Right cardiac atrium (tissue), 5 donors: ENCODE measurements at regions not wholly inside any gene's neighbourhood (a gene's known extent, or its start where the extent isn't known, plus 50 kb on each side); places are given as distances from the start of the nearest gene placed in this dataset.
"Not testable (repeated sequence)": the region's sequence is repeated elsewhere in the genome, so short reads cannot be mapped to it uniquely, and the experiment has no call there.

ENCODE experiments used
- ATAC-seq, 2 donors: fragments of 200-7000 bp; cut with Tn5 transposase; one replicate each; pipeline versions ENCODE4 v1.8.0 to v1.9.1; 2020; ENCODE audit warnings: moderate library complexity in 2 of 2, mild to moderate bottlenecking in 1 of 2
- DNase-seq, 3 donors: peaks; one replicate each; pipeline ENCODE4 v3.0.0-alpha.2; 2020
- H3K27ac ChIP-seq: one replicate; pipeline ENCODE4 v1.5.1; 2013; ENCODE audit warnings: mild to moderate bottlenecking, low read length, control low read depth, moderate library complexity
- H3K27me3 ChIP-seq: one replicate; pipeline ENCODE4 v1.6.1; 2013; ENCODE audit not compliant: control insufficient read depth, insufficient read depth
- H3K4me1 ChIP-seq: one replicate; pipeline ENCODE4 v1.6.1; 2013; ENCODE audit warnings: low read length; ENCODE audit not compliant: control insufficient read depth, insufficient read depth
- H3K4me3 ChIP-seq: one replicate; pipeline ENCODE4 v1.5.1; 2013; ENCODE audit warnings: low read length, control low read depth
- H3K9me3 ChIP-seq: one replicate; pipeline ENCODE4 v1.6.1; 2013; ENCODE audit warnings: low read length; ENCODE audit not compliant: control insufficient read depth
- WGBS: extraction: QIAGEN DNeasy Blood & Tissue Kit; methylation state at CpG from one replicate; pipeline ENCODE4 v1.1.7; 2013; 5-methylcytosine and 5-hydroxymethylcytosine counted together
- intact Hi-C, 4 donors: fragments of 100-400 bp; cut with DNase I; formaldehyde crosslinking; loops; one replicate each; pipeline versions ENCODE4 v1.11.0 to v1.14.0; 2022 to 2023
- donor health status: healthy with polysubstance abuse.
- donor health status: DM: no; HTN: yes; CAD: no.
- donor health status: DM: no; HTN: no; CAD: no.
- donor health status: DM: no; HTN: yes; CAD: no; lungs with severe emphysema.
- donor health status: DM: yes; HTN: yes; CAD: no.

DNA sequence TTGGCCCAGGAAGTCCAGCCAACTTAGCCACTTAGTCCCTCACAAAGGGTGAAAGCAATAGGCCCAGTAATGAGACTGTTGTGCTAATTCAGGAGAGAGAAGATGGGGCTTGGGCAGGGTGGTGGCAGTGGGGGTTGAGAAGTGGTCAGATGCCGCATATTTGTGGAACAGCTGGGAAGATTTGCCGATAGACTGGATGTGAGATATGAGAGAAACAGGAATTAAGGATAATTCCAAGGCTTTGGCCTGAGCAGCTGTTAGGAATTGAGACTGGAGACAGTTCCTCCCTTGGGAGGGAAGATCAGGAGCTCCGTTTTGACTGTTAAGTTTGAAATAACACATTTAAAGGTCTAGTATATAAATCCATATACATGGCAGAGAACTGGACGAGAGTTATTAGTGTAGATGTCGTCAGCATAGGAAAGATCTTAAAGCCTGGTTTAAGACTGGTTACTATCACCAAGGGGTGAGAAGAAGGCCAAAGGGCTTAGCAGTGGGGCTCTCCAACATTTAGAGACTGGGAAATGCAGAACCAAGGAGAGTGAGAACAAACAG, 323.7 kb upstream of the FAM78B start:
- peak in 1 of 2 donors; percentile 36 for ATAC-seq
- no peaks in the 10 kb centered on the region for H3K9me3 ChIP-seq
- intact Hi-C loops: no loop called here
- no peak overlapping the region for H3K27ac ChIP-seq
- no peak overlapping the region for H3K4me3 ChIP-seq
- no peaks in the 10 kb centered on the region for H3K27me3 ChIP-seq
- DNase-seq: no peak
- WGBS: 60% methylated on average over 5 of the region's 5 CpGs
- H3K4me1 ChIP-seq: no peaks in the 10 kb centered on the region

GRCh38 chr1:166493765-166494164, 327.0 kb upstream of the FAM78B start:
- H3K4me1 ChIP-seq, H3K4me3 ChIP-seq, DNase-seq, H3K9me3 ChIP-seq, ATAC-seq, intact Hi-C loops, H3K27ac ChIP-seq, H3K27me3 ChIP-seq: not testable (repeated sequence)
- WGBS: 91% methylated on average over 2 of the region's 2 CpGs

- intact Hi-C loops: no loop called here
- no peak overlapping the region for H3K27ac ChIP-seq
- no peak for DNase-seq
- no peak for ATAC-seq
- H3K4me1 ChIP-seq: no peaks in the 10 kb centered on the region
- H3K9me3 ChIP-seq: no peaks in the 10 kb centered on the region
- no peaks in the 10 kb centered on the region for H3K27me3 ChIP-seq
- no peak overlapping the region for H3K4me3 ChIP-seq
Measured at GRCh38 chr1:166507347-166507746, 331.9 kb upstream of the POGK start.

GRCh38 chr1:166511761-166512160, 327.5 kb upstream of the POGK start:
- DNase-seq: no peak
- 70% methylated on average over 2 of the region's 2 CpGs for WGBS
- intact Hi-C loops: no loop called here
- no peaks in the 10 kb centered on the region for H3K9me3 ChIP-seq
- H3K27me3 ChIP-seq: no peaks in the 10 kb centered on the region
- H3K4me3 ChIP-seq: no peak overlapping the region
- ATAC-seq: no peak
- H3K4me1 ChIP-seq: no peaks in the 10 kb centered on the region
- no peak overlapping the region for H3K27ac ChIP-seq

- Histone ChIP-seq H3K4me1 (no peaks in the 10 kb centered on the region), H3K27me3 (no peaks in the 10 kb centered on the region), H3K27ac (no peak overlapping the region), H3K9me3 (no peaks in the 10 kb centered on the region), H3K4me3 (no peak overlapping the region)
- DNase-seq (no peak), ATAC-seq (no peak)
- WGBS: 99% methylated on average over 1 of the region's 1 CpG
- intact Hi-C loops: no loop called here
Measured at GRCh38 chr1:166514067-166514466, 325.2 kb upstream of the POGK start.

- Histone ChIP-seq H3K27ac (no peak overlapping the region), H3K27me3 (no peaks in the 10 kb centered on the region), H3K4me3 (no peak overlapping the region), H3K9me3 (no peaks in the 10 kb centered on the region), H3K4me1 (no peaks in the 10 kb centered on the region)
- DNase-seq (no peak), ATAC-seq (no peak)
- WGBS: 46% methylated on average over 2 of the region's 2 CpGs
- intact Hi-C loops: loop anchor here in 1 of 4 donors (10.0 kb wide), 1 partner anchor 287 kb away; no protein-coding TSS in a partner anchor
Measured at GRCh38 chr1:166527752-166528151, 311.5 kb upstream of the POGK start.

DNA sequence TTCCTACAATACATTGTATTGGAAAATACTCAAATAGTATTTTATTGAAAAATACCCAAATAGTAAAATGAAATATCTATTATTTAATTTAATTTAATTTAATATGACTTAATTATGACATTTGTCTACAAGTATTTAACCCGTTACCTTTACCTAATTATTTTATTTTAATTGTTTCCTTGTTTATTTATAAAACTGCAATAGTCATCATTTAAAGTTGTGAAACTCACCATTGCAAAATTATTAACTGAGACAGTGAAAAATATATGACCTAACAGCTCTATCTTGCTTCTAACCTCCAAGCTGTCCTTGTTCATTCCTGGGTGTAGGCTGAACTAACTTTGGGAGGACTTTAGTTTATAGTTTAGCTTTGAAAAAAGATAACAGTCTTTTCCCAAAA, 300.6 kb upstream of the POGK start:
- ATAC-seq: no peak
- intact Hi-C loops: no loop called here
- WGBS: 59% methylated on average over 1 of the region's 1 CpG

DNA sequence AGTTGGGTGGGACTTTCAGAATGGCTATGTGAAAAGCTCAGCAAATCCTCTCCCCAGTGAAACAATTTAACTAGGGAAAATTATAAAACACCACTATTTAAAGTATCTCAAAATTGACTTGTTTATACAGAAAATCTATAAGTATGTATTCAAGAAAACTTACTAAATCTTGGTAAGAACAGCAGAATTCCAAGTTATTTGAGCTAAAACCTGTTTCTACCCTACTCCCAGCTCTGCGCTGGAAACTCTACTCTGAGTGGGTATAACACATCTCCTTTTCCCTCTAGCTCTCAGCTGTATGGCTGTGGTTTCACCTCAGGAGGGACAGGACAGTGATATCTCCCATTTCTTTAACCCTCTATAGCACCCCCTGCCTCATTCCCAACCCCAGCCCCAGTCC, 295.2 kb upstream of the POGK start:
- H3K27me3 ChIP-seq: no peaks in the 10 kb centered on the region
- H3K9me3 ChIP-seq: no peaks in the 10 kb centered on the region
- ATAC-seq (no peak), DNase-seq (no peak)
- no peak overlapping the region for H3K4me3 ChIP-seq
- no peaks in the 10 kb centered on the region for H3K4me1 ChIP-seq
- intact Hi-C loops: no loop called here
- H3K27ac ChIP-seq: no peak overlapping the region
- WGBS: 90% methylated on average over 1 of the region's 1 CpG

More for the DNA sequence above, 300.6 kb upstream of the POGK start:
- no peak overlapping the region for H3K4me3 ChIP-seq
- H3K27me3 ChIP-seq: no peaks in the 10 kb centered on the region
- no peaks in the 10 kb centered on the region for H3K4me1 ChIP-seq
- no peaks in the 10 kb centered on the region for H3K9me3 ChIP-seq
- no peak for DNase-seq
- no peak overlapping the region for H3K27ac ChIP-seq

GRCh38 chr1:166544561-166544960, 294.7 kb upstream of the POGK start:
- no peaks in the 10 kb centered on the region for H3K27me3 ChIP-seq
- no peaks in the 10 kb centered on the region for H3K4me1 ChIP-seq
- H3K27ac ChIP-seq: no peak overlapping the region
- WGBS: 45% methylated on average over 1 of the region's 1 CpG
- no peaks in the 10 kb centered on the region for H3K9me3 ChIP-seq
- peak in 1 of 2 donors; percentile 77 for ATAC-seq
- no peak for DNase-seq
- no peak overlapping the region for H3K4me3 ChIP-seq
- intact Hi-C loops: no loop called here

DNA sequence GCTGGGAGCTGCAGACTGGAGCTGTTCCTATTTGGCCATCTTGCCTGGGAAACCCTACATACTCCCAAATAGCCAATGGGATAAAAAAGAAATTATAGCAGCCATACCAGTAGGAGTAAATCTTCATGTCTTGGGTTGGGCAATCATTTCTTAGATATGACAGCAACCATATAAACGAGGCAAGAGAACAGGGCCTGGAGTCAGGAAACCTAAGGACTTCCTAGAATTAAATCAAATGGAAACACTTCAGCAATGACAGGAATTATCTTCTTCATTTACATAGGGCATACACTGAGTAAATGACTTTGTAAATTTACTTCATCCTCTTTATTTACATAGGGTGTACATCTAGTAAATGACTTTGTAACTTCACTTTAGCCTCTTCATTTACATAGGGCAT, 286.6 kb upstream of the POGK start:
- WGBS: 36% methylated on average over 1 of the region's 1 CpG
- DNase-seq (no peak), ATAC-seq (no peak)
- Histone ChIP-seq H3K27me3 (no peaks in the 10 kb centered on the region), H3K4me3 (no peak overlapping the region), H3K27ac (no peak overlapping the region), H3K9me3 (no peaks in the 10 kb centered on the region), H3K4me1 (no peaks in the 10 kb centered on the region)
- intact Hi-C loops: no loop called here

DNA sequence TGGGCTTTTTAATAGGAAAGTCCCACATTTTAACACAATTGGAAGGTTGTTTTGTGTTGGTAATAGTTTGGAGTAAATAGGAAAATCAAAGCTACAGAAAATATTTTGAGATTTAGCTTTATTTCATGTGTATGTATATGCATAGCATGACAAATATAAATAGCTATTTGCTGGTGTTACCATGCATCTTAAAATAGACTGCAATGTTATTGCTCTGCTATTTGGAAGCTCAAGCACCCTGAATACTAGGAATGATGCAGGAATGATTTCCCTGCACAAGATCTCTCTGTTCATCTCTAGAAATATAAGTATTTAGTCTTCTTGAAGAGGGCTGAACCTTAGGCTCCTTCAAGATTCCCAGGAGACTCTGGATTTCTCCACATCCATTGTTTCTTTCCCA, 268.3 kb upstream of the POGK start:
- Histone ChIP-seq H3K4me1 (no peaks in the 10 kb centered on the region), H3K27ac (no peak overlapping the region), H3K27me3 (no peaks in the 10 kb centered on the region), H3K4me3 (no peak overlapping the region), H3K9me3 (no peaks in the 10 kb centered on the region)
- intact Hi-C loops: no loop called here
- DNase-seq (no peak), ATAC-seq (no peak)

DNA sequence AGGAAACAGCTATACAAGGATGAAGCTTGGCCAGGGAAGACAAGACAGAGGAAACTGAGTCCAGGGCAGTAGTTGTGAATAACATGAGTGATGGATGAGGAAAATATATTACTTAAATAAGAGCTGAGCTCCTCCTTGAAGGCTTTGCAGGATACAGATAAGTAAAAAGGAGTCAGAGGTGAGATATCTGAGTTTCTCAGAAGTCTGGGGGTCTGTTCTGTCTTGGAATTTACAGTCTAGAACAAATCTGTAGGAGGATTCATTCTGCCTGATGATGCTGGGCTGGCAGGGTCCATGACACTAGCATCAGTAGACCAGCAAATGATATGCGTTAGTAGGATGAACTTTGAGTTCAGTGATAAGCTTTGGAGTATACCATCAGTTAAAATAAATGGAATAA, 266.1 kb upstream of the POGK start:
- DNase-seq (no peak), ATAC-seq (no peak)
- Histone ChIP-seq H3K4me1 (no peaks in the 10 kb centered on the region), H3K9me3 (no peaks in the 10 kb centered on the region), H3K27ac (no peak overlapping the region), H3K4me3 (no peak overlapping the region), H3K27me3 (no peaks in the 10 kb centered on the region)
- intact Hi-C loops: no loop called here
- WGBS: 75% methylated on average over 1 of the region's 1 CpG
